Esophagus squamous epithelium (tissue), 4 donors: ENCODE measurements at regions not wholly inside any gene's neighbourhood (a gene's known extent, or its start where the extent isn't known, plus 50 kb on each side); places are given as distances from the start of the nearest gene placed in this dataset.

Experiments
- POLR2A ChIP-seq, 4 donors: fragments of 450-650 bp; IDR thresholded peaks; one replicate each; pipeline ENCODE4 v1.6.1; 2017; ENCODE audit warnings: antibody characterized with exemption in 4 of 4, mild to moderate bottlenecking in 4 of 4, moderate library complexity in 3 of 4
- TF ChIP-seq, protein P1 (sequence below), 6 experiments: fragments of 450-650 bp in 4 of 6; fragments of 200-600 bp in 2 of 6; sonication (generic) in 2 of 6; IDR thresholded peaks; one replicate each; pipeline ENCODE4 v1.5.1; 2016 to 2019; ENCODE audit warnings: antibody characterized with exemption in 6 of 6, mild to moderate bottlenecking in 4 of 6, moderate library complexity in 4 of 6

DNA sequence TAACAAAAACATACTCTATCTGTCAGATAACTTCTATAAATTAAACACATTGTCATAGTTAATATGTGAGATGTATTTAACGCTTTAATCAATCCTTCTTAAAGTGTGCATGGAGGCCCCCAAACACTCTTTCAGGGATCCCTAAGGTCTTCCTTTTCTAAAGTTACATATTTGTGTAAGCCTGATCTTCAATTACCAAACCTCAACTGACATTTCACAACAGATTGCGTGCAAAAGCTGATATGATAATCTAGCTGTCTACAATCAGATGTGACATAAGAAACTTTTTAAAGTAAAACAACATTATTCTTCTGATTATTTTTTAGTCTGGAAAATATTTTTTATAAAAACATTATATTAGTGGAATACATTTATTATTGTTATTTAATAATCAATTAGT is 1850.4 kb downstream of the OLFM4 start:
- TF ChIP-seq, protein P1, sequence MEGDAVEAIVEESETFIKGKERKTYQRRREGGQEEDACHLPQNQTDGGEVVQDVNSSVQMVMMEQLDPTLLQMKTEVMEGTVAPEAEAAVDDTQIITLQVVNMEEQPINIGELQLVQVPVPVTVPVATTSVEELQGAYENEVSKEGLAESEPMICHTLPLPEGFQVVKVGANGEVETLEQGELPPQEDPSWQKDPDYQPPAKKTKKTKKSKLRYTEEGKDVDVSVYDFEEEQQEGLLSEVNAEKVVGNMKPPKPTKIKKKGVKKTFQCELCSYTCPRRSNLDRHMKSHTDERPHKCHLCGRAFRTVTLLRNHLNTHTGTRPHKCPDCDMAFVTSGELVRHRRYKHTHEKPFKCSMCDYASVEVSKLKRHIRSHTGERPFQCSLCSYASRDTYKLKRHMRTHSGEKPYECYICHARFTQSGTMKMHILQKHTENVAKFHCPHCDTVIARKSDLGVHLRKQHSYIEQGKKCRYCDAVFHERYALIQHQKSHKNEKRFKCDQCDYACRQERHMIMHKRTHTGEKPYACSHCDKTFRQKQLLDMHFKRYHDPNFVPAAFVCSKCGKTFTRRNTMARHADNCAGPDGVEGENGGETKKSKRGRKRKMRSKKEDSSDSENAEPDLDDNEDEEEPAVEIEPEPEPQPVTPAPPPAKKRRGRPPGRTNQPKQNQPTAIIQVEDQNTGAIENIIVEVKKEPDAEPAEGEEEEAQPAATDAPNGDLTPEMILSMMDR (IDR thresholded peaks at IDR 0.05): no peak
- no peak for TF ChIP-seq POLR2A (IDR thresholded peaks at IDR 0.05)
